Chondrocyte (in vitro differentiated cells): ENCODE measurements at regions not wholly inside any gene's neighbourhood (a gene's known extent, or its start where the extent isn't known, plus 50 kb on each side); places are given as distances from the start of the nearest gene placed in this dataset.
A peak's percentile ranks its signal among the peaks of the same experiment; 100 is the strongest.

Experiments used
- DNase-seq: peaks from one replicate; pipeline ENCODE4 v3.0.0; 2021; ENCODE audit warnings: mixed read lengths, low spot score
- H3K27ac Mint-ChIP-seq: one replicate; pipeline ENCODE4 v1.8.0; 2021; ENCODE audit warnings: mild to moderate bottlenecking, moderate library complexity, mixed read lengths; ENCODE audit not compliant: unreplicated experiment
- H3K27me3 Mint-ChIP-seq: 2 replicates; pipeline ENCODE4 v1.8.0; 2021; ENCODE audit warnings: low read depth, mixed read lengths
- H3K36me3 Mint-ChIP-seq: 2 replicates; pipeline ENCODE4 v1.8.0; 2021; ENCODE audit warnings: low read depth, mixed read lengths
- H3K4me1 Mint-ChIP-seq: 2 replicates; pipeline ENCODE4 v1.8.0; 2021; ENCODE audit warnings: low read depth, mild to moderate bottlenecking, mixed read lengths
- H3K4me3 Mint-ChIP-seq: one replicate; pipeline ENCODE4 v1.8.0; 2021; ENCODE audit warnings: mild to moderate bottlenecking, moderate library complexity, mixed read lengths; ENCODE audit not compliant: unreplicated experiment
- H3K9me3 Mint-ChIP-seq: 2 replicates; pipeline ENCODE4 v1.8.0; 2021; ENCODE audit warnings: low read depth, mixed read lengths
- TF ChIP-seq, protein P1 (sequence below): fragments of 200-600 bp; sonication (generic); IDR thresholded peaks from 2 replicates; pipeline ENCODE4 v1.5.0; 2021; ENCODE audit warnings: antibody characterized with exemption, mild to moderate bottlenecking, moderate library complexity

GRCh38 chr17:79369532-79369931 is 241.3 kb downstream of the RBFOX3 start:
- TF ChIP-seq, protein P1, sequence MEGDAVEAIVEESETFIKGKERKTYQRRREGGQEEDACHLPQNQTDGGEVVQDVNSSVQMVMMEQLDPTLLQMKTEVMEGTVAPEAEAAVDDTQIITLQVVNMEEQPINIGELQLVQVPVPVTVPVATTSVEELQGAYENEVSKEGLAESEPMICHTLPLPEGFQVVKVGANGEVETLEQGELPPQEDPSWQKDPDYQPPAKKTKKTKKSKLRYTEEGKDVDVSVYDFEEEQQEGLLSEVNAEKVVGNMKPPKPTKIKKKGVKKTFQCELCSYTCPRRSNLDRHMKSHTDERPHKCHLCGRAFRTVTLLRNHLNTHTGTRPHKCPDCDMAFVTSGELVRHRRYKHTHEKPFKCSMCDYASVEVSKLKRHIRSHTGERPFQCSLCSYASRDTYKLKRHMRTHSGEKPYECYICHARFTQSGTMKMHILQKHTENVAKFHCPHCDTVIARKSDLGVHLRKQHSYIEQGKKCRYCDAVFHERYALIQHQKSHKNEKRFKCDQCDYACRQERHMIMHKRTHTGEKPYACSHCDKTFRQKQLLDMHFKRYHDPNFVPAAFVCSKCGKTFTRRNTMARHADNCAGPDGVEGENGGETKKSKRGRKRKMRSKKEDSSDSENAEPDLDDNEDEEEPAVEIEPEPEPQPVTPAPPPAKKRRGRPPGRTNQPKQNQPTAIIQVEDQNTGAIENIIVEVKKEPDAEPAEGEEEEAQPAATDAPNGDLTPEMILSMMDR: no peak
- Mint-ChIP-seq H3K4me3 (no peak overlapping the region), H3K27ac (no peak overlapping the region), H3K36me3 (peaks cover 3% of the 10 kb centered on the region), H3K9me3 (no peaks in the 10 kb centered on the region), H3K27me3 (peaks cover 69% of the 10 kb centered on the region), H3K4me1 (no peaks in the 10 kb centered on the region)
- no peak for DNase-seq

DNA sequence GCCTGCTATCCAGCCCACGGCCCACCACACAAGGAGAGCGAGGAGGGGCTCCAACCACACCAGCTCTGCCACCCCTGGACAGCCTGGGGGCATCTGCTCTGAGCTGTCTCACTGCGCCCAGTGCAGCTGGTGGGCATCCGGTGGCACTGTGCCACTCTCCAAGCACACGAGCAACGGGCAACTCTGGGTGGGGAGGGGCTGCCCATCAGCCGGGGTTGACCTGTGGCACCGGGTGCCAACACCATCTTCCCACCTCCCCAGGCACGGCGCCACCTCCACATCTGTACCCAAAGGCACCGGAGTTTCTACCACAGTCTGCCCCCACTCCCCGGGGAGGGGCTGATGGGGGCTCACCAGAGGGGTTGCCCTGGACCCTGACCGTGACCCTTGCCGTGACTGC is 241.8 kb downstream of the RBFOX3 start:
- TF ChIP-seq, protein P1: no peak
- H3K4me3 Mint-ChIP-seq: no peak overlapping the region
- H3K27me3 Mint-ChIP-seq: peaks cover 70% of the 10 kb centered on the region
- peaks cover 3% of the 10 kb centered on the region for H3K36me3 Mint-ChIP-seq
- no peaks in the 10 kb centered on the region for H3K4me1 Mint-ChIP-seq
- no peaks in the 10 kb centered on the region for H3K9me3 Mint-ChIP-seq
- H3K27ac Mint-ChIP-seq: no peak overlapping the region
- DNase-seq: no peak

GRCh38 chr17:79368521-79368920 is 242.3 kb downstream of the RBFOX3 start:
- Mint-ChIP-seq H3K27ac (no peak overlapping the region), H3K4me3 (no peak overlapping the region), H3K27me3 (peaks cover 71% of the 10 kb centered on the region), H3K36me3 (peaks cover 3% of the 10 kb centered on the region), H3K4me1 (no peaks in the 10 kb centered on the region), H3K9me3 (no peaks in the 10 kb centered on the region)
- no peak for DNase-seq
- TF ChIP-seq, protein P1: no peak

- peaks cover 3% of the 10 kb centered on the region for H3K36me3 Mint-ChIP-seq
- no peaks in the 10 kb centered on the region for H3K9me3 Mint-ChIP-seq
- TF ChIP-seq, protein P1: no peak
- no peak overlapping the region for H3K4me3 Mint-ChIP-seq
- H3K27me3 Mint-ChIP-seq: peaks cover 67% of the 10 kb centered on the region
- H3K4me1 Mint-ChIP-seq: no peaks in the 10 kb centered on the region
- H3K27ac Mint-ChIP-seq: no peak overlapping the region
- DNase-seq: peak; percentile 48
These were observed 243.8 kb downstream of the RBFOX3 start for GRCh38 chr17:79366988-79367571.

DNA sequence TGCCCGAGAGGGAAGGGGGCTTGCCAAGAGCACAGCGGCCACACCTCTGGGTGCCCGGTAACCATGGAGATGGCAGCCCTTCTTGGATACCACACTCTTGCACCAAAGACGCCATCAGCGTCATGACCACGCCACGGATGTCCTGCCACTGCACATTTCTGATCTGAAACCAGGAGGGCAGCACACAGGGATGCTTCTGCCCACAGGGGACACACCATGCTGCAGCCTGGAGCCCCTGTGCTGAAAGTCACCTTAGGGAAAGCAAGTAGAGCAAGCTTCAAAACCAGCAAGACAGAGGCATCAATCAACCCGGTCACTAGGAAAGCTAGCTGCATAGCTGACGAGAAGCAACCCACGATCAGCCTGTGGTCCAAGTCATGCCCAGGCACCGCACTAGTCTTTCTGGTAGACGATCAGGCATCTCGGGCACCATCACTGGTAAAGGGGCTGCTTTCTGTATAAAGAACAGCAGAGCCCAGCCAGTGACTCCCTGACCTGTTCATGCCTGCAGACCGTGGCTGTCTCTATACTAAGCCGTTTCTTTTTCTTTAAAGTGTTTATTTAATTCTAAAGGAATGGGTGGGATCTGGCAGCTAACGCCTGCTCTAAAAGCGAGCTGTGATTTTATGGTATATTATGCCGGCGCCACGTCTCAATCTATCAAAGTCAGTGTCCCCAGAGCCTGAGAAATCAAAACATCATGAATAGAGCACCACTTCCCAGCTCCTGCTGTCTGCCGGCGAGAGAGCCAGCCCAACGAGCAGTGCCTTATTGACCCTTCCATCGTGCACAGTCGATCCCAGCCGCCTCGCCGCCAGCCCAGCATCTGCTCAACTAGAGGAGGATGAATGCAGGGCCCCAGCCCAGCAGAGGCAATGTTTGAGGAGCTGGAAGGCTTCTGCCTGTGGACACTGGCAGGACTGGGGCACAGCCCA is 244.7 kb downstream of the RBFOX3 start:
- Mint-ChIP-seq H3K27ac (no peak overlapping the region), H3K9me3 (no peaks in the 10 kb centered on the region), H3K4me1 (no peaks in the 10 kb centered on the region), H3K27me3 (peaks cover 65% of the 10 kb centered on the region), H3K4me3 (no peak overlapping the region), H3K36me3 (peaks cover 3% of the 10 kb centered on the region)
- DNase-seq: peak; percentile 50
- TF ChIP-seq, protein P1: no peak
